ENCODE measurements at regions not wholly inside any gene's neighbourhood (a gene's known extent, or its start where the extent isn't known, plus 50 kb on each side); places are given as distances from the start of the nearest gene placed in this dataset.

DNA sequence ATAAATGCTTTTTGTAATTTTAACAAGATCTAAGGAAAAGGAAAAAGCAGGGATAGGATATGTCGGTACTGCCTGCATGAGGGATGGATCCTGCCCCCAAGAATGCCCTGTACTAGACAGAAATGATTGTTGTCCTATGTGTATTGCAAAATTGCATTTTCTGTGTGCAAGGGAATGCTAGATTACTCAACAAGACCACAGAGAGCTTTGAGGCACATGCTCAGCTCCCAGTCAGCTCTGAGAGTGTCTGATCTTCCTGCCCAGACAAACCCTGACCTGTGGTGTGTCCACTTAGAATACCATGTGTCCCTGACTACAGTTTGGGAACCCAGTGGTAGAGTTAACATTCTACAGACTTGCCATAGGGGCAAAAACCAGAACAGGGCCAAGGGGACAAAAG, 129.2 kb upstream of the PAK3 start:
- DNase-seq (ENCODE audit: low read depth, low spot score), result no peak
- TF ChIP-seq, protein P1, sequence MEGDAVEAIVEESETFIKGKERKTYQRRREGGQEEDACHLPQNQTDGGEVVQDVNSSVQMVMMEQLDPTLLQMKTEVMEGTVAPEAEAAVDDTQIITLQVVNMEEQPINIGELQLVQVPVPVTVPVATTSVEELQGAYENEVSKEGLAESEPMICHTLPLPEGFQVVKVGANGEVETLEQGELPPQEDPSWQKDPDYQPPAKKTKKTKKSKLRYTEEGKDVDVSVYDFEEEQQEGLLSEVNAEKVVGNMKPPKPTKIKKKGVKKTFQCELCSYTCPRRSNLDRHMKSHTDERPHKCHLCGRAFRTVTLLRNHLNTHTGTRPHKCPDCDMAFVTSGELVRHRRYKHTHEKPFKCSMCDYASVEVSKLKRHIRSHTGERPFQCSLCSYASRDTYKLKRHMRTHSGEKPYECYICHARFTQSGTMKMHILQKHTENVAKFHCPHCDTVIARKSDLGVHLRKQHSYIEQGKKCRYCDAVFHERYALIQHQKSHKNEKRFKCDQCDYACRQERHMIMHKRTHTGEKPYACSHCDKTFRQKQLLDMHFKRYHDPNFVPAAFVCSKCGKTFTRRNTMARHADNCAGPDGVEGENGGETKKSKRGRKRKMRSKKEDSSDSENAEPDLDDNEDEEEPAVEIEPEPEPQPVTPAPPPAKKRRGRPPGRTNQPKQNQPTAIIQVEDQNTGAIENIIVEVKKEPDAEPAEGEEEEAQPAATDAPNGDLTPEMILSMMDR (optimal IDR thresholded peaks at IDR 0.05 in 1 of 3, IDR thresholded peaks at IDR 0.05 in 1 of 3, conservative IDR thresholded peaks at IDR 0.05 in 1 of 3; ENCODE audit: extremely low read depth in 1 of 3, insufficient read depth in 2 of 3, low read length in 3 of 3), result no peak
- TF ChIP-seq EZH2 (IDR thresholded peaks at IDR 0.05; ENCODE audit: low read length), result no peak
- Histone ChIP-seq H3K9me1 (ENCODE audit: control insufficient read depth, extremely low read depth, insufficient read depth, low read length) (no peaks in the 10 kb centered on the region), H3K27ac (ENCODE audit: control insufficient read depth, insufficient read depth, low read length) (no peak overlapping the region), H4K20me1 (ENCODE audit: control insufficient read depth, extremely low read depth, insufficient read depth, low read length) (no peaks in the 10 kb centered on the region), H3K4me3 (ENCODE audit: control insufficient read depth in 2 of 3, extremely low read depth in 1 of 3, insufficient read depth in 2 of 3, low read depth in 1 of 3, low read length in 3 of 3) (no peak overlapping the region), H3K79me2 (ENCODE audit: control insufficient read depth, insufficient read depth, low read length) (no peaks in the 10 kb centered on the region), H3K9me3 (ENCODE audit: control insufficient read depth, low read depth, low read length) (no peaks in the 10 kb centered on the region), H3K4me1 (ENCODE audit: control insufficient read depth, extremely low read depth, insufficient read depth, low read length) (no peaks in the 10 kb centered on the region), H3K9ac (ENCODE audit: control insufficient read depth, extremely low read depth, insufficient read depth, low read length) (no peak overlapping the region), H3K36me3 (ENCODE audit: control insufficient read depth in 2 of 2, extremely low read depth in 1 of 2, insufficient read depth in 2 of 2, low read length in 2 of 2) (no peaks in the 10 kb centered on the region), H2AFZ (ENCODE audit: control insufficient read depth, low read length) (no peak overlapping the region), H3K4me2 (ENCODE audit: control insufficient read depth, extremely low read depth, insufficient read depth, low read depth, low read length) (no peak overlapping the region), H3K27me3 (ENCODE audit: control insufficient read depth, extremely low read depth, insufficient read depth, low read length) (no peaks in the 10 kb centered on the region)
- dilution Hi-C loops (cut with MboI; ENCODE audit: extremely low pct_ligation_motif_present, low sequenced_read_pairs), result no loop called here
- FAIRE-seq, result no peak

DNA sequence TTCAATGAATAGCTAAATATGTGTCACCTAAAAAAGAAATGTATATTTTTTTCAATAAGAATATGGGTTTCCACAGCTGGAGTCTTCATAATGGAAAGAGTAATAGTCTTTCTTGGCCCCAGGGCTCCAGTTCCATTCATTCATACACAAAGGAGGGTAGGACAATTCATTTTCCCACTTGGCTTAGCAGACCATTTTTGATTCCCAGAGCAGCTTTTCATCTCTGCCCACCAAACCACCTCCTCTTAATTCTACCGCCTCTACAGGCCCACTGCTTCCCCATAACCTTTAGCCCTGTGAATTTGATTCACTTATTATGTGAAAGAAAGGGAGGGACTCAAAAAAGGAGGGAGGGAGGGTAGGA, 129.9 kb upstream of the PAK3 start:
- DNase-seq (ENCODE audit: low read depth, low spot score) (no peak), FAIRE-seq (no peak)
- dilution Hi-C loops (cut with MboI; ENCODE audit: extremely low pct_ligation_motif_present, low sequenced_read_pairs), result no loop called here
- Histone ChIP-seq H3K9me3 (ENCODE audit: control insufficient read depth, low read depth, low read length) (no peaks in the 10 kb centered on the region), H2AFZ (ENCODE audit: control insufficient read depth, low read length) (no peak overlapping the region), H3K4me1 (ENCODE audit: control insufficient read depth, extremely low read depth, insufficient read depth, low read length) (no peaks in the 10 kb centered on the region), H3K79me2 (ENCODE audit: control insufficient read depth, insufficient read depth, low read length) (no peaks in the 10 kb centered on the region), H3K9me1 (ENCODE audit: control insufficient read depth, extremely low read depth, insufficient read depth, low read length) (no peaks in the 10 kb centered on the region), H3K36me3 (ENCODE audit: control insufficient read depth in 2 of 2, extremely low read depth in 1 of 2, insufficient read depth in 2 of 2, low read length in 2 of 2) (no peaks in the 10 kb centered on the region), H3K9ac (ENCODE audit: control insufficient read depth, extremely low read depth, insufficient read depth, low read length) (no peak overlapping the region), H3K4me3 (ENCODE audit: control insufficient read depth in 2 of 3, extremely low read depth in 1 of 3, insufficient read depth in 2 of 3, low read depth in 1 of 3, low read length in 3 of 3) (no peak overlapping the region), H3K27me3 (ENCODE audit: control insufficient read depth, extremely low read depth, insufficient read depth, low read length) (no peaks in the 10 kb centered on the region), H3K27ac (ENCODE audit: control insufficient read depth, insufficient read depth, low read length) (no peak overlapping the region), H3K4me2 (ENCODE audit: control insufficient read depth, extremely low read depth, insufficient read depth, low read depth, low read length) (no peak overlapping the region), H4K20me1 (ENCODE audit: control insufficient read depth, extremely low read depth, insufficient read depth, low read length) (no peaks in the 10 kb centered on the region)
- TF ChIP-seq, protein P1 (optimal IDR thresholded peaks at IDR 0.05 in 1 of 3, IDR thresholded peaks at IDR 0.05 in 1 of 3, conservative IDR thresholded peaks at IDR 0.05 in 1 of 3; ENCODE audit: extremely low read depth in 1 of 3, insufficient read depth in 2 of 3, low read length in 3 of 3), result no peak
- no peak for TF ChIP-seq EZH2 (IDR thresholded peaks at IDR 0.05; ENCODE audit: low read length)

Measured in keratinocyte (primary cell).